ENCODE measurements at regions not wholly inside any gene's neighbourhood (a gene's known extent, or its start where the extent isn't known, plus 50 kb on each side); places are given as distances from the start of the nearest gene placed in this dataset.
A peak's percentile ranks its signal among the peaks of the same experiment; 100 is the strongest.

DNA sequence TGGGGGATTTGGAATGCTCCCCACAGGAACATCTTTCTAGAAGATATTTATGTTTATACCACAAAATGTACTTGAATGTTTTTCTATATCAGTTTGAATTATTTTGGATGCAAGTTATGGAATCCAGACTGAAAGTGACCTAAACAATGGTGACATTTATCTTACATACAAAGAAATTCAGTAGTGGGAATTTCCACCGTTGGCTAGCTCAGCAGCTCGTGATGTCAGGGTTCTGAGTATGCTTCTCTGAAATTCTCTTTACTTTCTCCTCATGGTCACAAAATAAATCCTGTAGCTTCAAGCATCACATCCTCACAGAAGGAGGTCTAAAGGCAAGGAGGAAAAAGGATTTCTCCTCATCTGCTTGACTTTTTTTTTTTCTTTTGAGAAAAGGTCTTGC, 105.3 kb downstream of the AKAIN1 start:
- no peak for DNase-seq

DNA sequence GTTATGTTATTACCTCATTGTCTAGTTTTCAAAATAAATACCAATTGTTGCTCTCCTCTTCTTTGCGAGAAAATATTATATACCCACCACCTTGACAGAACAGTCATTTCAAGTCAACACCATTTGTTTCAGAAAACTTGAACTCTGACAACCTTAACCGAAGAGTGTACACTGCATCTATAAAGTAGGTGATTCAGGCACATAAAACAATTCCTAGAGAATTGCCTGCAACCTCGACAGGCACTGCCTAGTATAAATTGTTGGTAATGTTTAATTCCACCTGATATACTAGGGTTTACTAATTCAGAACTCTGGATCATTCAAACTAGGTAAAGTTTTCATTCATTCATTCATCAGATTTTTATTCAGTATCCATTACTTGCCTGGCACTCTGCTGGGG, 121.8 kb downstream of the AKAIN1 start:
- no peak for DNase-seq

DNA sequence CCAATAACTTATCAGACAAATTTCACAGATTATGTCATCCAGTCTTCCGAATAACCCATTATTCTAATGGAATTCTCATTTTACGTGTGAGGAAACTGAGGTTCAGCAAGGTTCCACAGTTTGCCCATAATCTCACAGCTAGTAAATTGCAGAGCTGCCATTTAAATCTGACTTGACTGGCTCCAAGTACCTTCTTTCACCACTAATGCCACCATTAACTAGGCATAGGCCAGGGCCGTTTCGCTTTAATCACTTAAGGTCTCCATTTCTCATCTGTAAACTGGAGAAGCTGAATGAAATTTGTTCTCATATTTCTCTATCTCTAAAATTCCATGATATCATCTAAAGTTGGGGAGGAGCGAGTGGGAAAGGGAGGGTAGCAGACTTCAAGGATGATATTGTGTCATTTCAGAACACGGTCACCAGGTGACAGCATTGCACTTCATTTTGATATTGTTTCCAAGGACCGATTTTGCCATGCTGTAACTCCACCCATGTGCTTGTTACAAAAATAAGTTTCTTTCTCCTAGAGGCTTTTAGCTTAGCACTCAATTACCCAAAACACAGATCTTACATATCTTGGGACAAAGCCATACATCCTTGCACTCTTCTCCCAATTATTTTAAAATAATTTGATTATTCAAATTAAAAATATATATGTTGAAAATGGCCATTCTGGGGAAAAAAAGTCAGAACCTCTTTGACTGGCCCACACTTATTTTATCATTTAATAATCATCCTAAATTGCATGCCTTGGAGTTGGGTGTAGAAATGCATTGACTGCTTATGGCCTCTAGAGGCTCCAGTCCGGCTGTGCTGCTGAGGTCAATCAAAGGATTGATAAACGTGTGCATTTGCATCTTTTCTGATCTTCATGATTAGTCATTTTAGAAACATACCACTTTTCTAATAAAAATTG, 123.8 kb downstream of the AKAIN1 start:
- DNase-seq = peak; percentile 11

DNA sequence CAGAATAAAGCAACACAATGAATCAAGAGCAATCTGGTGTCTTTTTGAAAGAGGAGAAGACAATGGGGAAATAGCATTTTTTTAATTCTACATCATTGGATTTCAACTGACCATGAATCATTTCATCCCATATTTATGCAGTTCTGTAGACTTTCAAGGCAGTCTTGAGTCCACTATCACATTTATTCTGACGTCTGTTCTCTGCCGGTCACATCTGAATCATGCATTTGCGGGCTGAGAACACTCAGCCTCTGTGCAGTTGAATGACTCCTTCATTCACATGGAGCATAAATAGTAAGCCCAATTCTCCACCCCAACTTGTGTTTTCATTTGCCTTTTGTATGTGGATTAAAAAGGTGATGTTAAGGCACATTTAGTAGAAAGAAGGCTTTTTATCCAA, 128.2 kb downstream of the AKAIN1 start:
- no peak for DNase-seq

DNA sequence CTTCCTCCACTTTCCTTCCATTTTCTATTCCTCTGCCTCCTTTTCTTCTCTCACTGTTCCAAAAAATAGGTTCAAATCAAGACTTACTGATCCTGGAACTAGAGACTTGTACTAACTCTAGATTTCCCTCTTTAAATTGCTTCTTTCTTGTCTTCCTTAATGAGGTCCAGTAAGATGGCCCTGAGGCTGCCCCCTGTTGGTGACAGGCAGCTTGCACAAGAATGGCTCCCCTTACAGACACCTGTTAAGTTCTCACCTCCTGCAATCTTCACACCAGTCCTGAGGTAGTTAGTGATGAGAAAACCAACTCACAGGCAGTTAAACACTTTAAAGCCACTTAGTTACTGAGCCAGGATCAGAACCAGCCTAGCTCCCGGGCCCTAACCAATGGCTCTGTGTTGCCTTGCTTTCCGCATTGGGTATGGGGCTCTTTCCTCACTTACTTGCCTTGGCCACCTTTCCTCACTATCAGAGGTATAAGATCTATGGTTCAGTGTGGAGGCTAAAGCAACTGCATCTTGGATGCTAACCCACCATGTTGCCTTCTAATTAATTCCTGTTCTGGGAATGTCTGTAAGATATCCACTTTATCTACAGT, 130.6 kb downstream of the AKAIN1 start:
- no peak for DNase-seq

DNA sequence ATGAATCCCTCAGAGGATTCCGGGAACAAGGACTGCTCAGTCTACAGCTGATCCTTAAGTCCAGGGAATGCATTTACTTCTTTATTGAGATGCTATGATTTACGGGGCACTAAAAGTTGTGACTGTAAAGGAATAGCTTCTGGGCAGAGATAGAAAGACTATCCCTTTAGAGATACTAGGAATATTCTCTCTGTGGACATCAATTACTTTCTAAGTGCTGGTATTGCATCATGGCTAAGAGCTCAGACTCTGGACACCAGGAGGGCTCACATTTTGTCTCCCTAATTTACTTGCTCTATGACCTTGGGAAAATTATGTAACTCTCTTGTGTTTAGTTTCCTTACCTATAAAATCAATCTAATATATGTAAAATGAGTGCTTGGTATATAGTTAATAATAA, 131.4 kb downstream of the AKAIN1 start:
- DNase-seq = no peak

DNA sequence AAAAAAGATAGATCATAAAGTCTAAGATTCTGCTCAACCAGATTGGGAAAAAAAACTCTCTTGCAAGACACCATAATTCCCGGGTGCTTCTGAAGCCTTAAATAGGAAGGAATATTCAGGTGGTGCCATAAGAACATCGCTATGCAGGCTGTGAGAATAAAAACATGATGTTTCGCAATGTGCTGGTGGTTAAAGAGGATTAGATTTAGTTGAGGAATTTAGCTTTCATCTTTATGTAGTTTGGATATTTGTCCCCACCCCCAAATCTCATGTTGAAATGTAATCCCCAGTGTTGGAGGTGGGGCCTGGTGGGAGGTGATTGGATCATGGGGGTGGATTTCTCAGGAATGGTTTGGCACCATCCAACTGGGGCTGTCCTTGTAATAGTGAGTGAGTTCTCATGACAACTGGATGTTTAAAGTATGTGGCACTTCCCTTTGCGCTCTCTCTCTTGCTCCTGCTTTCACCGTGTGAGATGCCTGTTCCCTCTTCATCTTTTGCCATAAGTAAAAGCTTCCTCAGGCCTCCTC, 132.2 kb downstream of the AKAIN1 start:
- DNase-seq = no peak

DNA sequence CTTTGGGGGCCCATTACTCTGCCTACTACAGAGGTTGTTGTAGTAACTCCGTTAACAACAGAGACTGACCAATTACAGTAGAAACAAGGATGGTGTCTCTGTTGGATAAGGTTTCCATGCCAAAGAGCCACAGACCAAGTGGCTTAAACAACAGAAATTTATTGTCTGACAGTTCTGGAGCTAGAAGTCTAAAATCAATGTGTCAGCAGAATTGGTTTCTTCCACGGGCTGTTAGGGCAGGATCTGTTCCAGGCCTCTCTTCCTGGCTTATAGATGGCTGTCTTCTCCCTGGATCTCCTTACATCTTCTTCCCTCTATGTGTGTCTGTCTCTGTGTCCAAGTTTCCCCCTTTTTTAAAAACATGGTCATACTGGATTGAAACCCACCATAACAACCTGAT, 135.3 kb downstream of the AKAIN1 start:
- no peak for DNase-seq

DNA sequence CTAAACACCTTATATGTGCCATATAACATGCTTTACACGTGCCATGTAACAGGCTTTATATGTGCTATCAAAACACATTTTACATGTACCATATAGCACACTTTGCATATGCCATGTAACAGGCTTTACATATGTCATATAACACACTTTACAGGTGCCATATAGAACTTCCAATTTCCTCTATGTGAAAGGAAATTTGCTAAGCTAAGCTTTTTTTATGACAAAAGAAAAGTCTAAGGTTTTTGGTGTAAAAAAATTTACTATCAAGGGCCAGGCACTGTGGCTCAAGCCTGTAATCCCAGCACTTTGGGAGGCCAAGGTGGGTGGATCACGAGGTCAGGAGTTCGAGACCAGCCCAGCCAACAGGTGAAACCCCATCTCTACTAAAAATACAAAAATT, 136.5 kb downstream of the AKAIN1 start:
- no peak for DNase-seq

DNA sequence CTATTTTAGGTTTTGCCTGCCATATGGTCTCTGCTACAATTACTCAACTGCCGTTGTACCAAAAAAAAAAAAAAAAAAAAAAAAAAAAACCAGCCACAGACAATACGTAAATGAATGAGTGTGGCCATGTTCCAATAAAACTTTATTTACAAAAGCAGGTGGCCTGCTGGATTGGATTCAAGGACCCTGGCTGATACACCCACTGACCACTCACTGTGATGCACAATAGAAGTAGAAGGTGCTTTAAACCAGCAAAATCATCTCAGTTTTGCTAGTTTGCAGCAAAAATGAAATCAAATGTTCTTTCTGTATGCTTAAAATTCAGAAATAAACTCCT, 137.4 kb downstream of the AKAIN1 start:
- no peak for DNase-seq

DNA sequence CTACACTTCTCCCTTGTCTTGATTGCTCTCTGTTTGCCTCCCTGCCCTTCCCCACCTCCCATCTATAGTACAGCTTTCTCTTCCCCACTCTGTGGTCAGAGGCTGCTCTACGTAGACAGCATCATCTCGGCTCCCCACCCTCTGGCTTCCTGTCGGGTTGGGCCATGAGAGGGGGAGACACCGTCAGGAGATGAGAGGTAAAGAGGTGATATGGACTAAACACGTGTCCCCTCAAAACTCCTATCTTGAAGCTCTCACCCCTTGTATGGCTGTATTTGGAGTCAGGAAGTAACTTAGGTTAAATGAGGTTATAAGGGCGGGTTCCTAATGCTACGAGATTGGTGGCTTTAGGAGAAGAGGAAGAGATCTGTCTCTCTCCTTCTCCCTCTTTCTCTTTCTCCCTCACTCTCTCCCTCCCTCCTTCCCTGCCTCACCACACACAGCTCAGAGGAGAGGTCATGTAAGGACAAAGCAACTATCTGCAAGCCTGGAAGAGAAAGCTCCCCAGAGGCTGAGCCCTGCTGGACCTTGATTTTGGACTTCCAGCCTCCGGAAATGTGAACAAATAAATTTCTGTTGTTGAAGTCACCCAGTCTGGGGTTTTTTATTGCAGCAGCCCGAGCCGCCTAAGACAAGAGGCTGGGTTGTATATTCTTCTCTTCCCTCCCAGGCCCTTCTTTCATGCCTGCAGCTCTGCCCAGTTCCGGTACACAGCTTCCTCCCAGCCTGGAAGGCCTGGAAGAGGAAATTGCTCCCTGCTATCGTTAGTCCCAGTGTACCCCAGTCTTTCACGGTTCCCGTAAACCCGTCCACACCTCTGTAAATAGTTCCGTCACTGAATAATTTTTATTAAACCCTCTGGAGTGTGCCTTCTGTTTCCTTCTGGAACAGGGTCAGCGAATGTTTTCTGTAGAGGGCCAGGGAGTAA, 138.0 kb downstream of the AKAIN1 start:
- DNase-seq = peak; percentile 10

DNA sequence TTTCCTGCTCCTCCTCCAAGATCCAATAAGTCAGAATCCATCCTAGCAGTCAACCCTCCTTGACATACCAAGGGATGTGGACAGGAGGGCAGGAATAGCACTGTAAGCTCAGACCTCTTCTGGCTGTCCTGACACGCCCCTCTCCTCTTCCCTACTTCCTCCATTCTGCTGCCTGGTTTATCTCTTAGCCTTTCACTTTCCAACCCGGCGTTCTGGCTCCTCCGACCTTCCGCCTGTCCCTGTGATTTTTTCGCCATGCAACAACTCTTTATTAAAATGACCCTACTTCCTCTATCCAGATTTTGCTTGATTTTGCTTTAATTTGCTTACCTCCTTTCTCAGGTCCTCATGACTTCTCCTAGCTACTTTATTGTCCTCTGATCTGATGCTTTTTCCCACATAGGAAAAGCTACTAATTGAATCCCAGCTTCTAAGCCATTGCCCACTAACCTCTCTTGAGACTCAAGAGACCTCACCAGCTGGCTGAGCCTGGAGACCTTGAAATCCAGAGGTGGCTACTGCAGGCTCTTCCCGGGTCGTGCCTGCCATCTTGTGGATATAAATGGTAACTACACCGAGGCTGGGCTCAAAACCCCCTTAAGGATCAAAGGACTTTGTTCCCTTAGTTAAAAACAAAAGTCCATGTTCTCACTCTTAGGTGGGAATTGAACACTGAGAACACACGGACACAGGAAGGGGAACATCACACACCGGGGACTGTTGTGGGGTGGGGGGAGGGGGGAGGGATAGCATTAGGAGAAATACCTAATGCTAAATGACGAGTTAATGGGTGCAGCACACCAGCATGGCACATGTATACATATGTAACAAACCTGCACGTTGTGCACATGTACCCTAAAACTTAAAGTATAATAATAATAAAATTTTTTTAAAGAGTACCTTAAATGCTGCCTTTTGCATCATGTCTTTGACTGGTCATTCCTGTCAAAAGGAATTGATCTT, 139.4 kb downstream of the AKAIN1 start:
- DNase-seq = no peak

DNA sequence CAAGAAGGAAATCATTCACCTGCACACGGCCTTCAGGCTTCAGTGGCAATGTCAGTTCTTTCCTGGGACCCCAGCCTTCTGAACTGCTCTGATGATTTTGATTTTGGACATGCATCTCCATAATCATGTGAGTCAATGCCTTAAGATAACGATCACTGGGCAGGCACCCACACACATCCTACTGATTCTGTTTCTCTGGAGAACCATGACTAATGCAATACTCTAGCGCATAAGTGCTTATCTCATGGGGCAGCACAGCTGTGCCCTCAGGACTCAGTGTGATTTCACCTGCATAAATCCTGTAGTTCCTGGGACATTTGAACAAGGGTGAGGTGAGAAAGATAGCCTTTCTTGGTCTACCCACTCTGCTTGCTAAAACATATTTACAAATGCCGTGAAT, 144.6 kb downstream of the AKAIN1 start:
- no peak for DNase-seq

DNA sequence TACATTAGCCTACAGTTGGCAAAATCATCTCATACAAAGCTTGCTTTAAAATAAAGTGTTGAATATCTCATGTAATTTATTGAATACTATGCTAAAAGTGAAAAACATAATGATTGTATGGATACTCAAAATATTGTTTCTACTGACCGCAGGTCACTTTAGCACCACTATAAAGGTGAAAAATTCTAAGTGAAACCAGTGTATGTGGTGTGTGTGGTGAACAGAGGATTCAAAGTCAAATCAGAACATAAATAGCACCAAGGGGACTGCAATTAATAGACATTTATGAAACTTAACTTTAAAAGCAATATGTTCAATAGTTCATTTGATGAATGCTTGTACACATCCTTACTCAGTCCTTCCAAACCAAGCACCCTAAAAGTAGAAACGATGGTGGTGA, 145.8 kb downstream of the AKAIN1 start:
- DNase-seq = no peak

DNA sequence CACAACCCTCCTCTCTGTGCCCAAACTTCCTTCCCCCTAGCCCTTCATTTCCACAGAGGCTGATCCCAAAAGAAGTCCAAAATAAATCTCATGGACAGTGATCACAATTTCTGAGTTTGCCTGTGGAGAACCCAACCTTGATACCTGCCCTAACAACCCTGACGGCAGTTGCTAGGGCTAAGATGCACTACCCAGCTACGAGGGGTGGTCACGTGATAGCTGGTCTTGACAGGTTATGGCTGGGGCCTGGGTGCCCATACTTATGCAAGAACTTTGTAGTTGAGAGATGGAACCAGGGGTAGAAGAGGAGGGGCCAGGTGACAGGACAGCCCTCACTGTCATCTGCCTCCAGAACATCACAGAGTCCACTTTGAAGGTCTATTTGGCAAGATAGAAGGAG, 147.9 kb downstream of the AKAIN1 start:
- no peak for DNase-seq

DNA sequence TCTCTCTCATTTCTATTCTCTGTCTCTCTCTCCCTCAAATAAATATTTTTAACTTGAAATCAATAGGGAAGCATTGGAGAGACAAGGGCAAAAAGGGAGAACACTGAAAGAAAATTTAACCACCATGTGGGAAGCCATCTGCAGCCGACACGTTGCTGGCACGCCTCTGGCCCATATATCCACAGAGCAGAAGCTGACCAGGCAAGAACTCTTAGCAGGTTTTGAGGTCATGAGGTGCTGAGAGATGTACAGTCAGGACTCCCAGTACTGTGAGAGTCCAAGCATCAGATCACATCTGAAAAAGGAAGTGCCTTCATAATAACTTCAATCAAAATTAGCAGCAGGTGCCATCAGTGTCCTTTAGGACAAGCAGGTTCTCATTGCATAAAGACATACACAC, 156.6 kb downstream of the AKAIN1 start:
- no peak for DNase-seq

DNA sequence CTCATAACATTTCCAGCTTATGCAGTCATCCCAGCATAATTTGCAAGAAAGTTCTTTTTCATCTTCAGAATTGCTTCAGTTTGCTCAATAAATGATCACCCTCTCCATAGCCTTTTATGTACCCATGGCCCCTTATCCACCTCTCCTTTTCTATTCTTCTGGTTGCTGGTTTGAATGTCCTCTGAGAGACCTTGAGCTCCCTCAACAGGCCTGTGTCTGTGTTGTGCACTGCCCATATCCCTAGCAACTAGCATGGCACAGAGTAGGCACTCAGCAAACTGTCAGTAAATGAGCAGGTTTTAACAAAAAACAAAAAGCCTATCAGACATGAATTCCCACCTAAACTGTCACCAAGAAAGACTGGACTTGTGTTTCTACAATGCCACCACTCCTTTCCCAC, 160.5 kb downstream of the AKAIN1 start:
- DNase-seq = no peak

DNA sequence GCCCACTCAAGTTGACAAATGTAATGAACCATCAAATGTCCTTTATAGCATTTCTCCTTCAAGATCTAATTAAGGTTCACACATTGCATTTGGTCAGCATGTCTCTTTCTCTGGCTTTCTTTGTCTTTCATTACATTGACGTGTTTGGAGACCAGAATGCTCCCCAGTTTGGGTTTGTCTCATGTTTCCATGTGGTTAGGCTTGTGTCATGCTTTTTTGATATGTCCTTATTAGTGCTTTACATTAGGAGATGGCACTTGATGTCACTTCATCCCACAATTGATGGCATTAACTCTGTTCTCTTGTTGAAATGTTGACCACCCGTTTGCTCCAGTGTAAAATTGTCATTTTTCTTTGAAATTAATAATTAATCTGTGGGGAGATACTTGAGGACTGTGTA, 165.8 kb downstream of the AKAIN1 start:
- no peak for DNase-seq

DNA sequence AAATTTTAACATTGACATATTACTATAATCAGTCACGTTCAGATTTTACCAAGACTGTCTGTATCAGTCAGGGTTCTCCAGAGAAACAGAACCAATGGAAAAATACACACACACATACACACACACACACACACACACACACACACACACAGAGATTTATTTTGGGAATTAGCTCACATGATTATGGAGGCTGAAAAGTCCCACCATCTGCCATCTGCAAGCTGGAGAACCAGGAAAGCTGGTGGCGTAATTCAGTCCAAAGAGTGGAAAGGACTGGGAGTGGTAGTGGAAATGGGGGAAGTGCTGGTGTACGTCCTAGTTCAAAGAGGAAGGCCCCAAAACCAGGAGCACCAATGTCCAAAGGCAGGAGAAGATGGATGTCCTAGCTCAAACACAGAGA, 166.4 kb downstream of the AKAIN1 start:
- DNase-seq = no peak

DNA sequence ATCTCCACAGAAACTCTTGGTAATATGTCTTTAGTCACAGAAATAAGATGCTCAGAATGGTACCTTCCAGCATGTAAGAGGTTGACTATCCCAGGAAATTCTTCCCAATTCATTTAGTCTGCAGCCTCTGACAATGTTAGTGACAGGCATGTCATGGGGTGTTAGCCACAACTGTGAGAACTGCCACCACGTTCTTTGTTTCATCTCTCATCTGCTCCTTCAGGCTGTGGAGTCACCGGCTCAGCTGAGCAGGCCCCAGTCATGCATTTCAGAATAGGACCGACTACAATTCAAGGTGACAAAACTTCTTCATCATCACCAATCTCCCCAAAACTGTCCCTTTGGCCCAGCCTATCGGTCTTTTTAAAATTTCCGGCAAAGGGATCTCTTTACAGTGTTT, 167.5 kb downstream of the AKAIN1 start:
- no peak for DNase-seq

DNA sequence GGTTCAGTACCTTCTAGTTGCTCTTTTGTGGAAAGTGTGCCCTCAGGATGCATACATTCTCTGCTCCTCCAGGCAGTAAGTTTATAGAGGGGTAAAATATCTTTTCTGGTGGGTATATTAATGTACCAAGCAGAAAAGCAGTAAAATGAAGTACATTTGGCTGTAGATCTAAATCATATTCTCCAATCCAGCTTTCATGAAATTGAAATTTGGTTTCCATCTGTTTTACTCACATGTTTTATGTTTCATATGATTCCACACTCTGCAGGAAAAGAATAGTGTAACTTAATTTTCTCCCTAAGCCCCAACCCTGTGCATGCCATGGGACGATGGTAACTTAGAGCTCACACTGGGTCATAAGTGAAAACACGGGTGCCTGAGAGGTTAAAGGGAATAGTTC, 172.3 kb downstream of the AKAIN1 start:
- no peak for DNase-seq

DNA sequence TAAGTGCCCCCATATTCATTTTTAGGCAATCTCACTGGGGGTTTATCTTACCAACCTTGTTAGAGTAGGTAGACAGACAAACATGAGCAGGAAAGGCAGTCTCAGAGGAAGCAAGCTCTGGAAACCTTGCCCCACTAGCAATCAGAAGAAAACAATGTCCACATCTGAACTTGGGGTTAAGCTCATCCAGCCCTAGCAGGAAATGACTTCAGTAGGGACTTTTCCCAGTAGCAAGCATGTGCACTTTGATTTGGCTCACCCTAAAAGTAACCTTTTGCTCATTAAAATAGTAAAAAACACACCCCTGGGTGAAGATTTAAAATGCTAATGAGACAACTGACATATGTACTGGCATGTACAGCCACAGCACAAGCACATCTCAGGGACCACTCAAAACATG, 175.5 kb downstream of the AKAIN1 start:
- DNase-seq = no peak

Data from GDM1 (cell line).